ENCODE measurements at regions not wholly inside any gene's neighbourhood (a gene's known extent, or its start where the extent isn't known, plus 50 kb on each side); places are given as distances from the start of the nearest gene placed in this dataset.
A peak's percentile ranks its signal among the peaks of the same experiment; 100 is the strongest.
"Not testable (repeated sequence)": the region's sequence is repeated elsewhere in the genome, so short reads cannot be mapped to it uniquely, and the experiment has no call there.

DNA sequence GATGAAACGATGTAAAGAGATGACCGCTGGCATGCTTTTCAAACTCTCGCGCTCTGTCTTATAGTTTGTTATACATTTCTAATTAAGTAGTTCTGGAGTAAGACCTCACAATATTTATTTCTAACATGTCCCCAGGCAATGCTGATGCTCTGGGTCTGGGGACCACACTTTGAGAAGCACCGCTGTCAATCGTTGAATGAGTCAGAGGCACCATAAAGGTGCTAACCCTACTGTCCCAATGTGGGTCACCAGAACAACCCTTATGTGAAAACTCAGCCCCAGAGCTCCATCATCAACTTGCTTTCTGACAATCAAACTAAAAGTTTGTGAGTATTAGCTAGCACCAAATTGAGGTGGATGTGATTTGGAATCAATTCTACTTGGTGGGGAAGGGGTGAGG lies 284.1 kb upstream of the PRKCQ start:
- no peak for DNase-seq

DNA sequence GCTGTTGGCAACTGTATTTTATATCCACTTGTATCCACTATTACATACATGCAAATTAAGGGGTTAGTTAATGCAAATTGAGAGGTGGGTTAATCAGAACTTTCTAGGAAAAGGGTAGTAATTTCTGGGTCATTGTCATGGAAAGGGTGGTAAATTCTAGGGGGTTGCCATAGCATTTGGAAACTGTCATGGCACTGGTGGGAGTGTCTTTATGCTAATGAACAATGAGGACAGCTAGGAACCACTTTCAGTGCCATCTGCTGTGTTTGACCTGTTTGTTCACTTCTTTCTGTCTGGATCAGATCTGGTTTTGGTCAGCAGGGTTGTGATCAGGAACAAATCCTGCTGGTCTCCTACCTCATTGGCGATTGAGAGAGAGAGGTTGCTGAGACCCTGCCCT lies 283.3 kb upstream of the PRKCQ start:
- no peak for DNase-seq

DNA sequence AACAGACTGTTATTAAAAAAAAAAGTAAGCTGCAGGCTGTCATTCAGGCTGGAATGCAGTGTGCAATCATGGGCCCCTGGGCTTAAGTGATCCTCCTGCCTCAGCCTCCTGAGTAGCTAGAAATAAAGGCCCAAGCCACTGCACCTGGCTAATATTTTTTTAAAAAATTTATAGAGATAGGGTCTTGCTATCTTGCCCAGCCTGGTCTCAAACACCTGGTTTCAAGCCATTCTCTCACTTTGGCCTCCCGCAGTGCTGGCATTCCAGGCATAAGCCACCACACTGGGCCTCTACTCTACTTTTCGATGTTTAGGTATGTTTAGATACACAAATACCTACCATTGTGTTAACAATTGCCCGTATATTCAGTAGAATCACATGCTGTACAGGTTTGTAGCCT lies 270.4 kb upstream of the PRKCQ start:
- DNase-seq: no peak

DNA sequence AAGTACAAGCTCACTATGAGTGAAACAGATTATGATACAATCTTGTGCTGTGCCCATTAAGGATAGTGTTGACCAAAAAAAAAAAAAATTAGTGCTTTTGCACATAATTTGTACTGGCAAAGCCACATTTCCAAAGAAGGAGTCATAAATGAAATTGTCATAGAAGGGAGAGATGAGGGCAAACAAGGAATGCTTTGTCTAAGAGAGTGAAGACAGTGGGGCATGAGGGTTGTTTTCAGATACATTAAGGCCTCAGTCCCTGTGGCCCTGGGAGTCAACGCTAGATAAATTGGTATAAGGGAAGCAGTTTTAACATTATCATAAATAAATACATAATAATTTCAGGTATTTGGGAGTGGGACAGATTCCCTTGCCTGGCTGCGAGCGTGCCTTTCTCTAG lies 267.5 kb upstream of the PRKCQ start:
- DNase-seq: no peak

DNA sequence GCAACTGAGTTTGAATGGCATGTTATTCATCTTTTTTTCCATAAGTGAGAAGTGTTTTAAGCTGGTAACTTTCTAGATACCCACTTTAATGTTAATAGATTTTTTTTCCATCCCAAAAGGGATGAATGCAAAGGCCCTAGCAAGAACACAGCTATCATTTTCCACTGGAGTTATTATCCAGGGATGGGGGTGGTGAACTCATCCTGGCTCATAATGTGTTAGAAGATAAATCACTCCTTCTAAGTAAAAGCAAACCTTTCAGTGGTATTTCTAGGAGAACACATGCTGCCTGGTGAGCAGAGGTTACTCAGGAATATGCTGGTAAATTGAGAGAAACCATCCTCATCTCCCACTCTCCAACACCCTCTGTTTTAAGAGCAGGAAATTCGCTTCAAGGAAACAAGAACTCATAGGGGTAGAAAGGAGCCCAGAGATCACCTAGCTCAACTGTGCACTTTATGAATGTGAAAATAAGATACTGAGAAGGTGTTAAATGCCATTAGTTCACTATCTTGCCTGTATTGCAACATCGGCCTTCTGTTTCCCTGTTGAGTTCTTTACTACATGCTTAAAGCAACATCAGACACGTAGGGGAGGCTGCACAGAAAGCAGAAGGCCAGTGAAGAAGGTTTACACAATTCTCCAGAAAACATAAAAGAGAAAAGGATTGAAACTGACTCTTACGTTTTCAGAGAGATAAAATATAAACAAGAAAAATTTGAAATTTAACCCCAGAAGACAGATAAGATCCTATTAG lies 264.0 kb upstream of the PRKCQ start:
- no peak for DNase-seq

DNA sequence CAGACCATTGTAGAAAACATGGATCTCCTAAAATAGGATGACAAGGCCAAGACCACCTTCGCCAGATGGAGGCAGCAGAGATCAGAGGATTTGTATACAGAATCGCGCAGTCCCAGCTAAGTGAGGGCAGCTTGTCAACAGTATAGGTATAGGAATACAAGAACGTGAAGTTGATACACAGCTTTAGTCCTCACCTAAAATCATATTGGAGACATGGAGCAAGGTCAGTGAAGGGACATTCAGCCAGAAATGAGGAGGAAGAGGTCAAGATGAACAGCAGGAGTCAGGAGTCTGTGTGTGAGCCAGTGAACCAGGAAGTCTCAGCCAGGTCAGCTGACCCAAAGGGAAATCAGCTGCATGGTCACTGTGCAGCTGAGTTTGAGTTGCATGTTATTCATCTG lies 263.4 kb upstream of the PRKCQ start:
- no peak for DNase-seq

DNA sequence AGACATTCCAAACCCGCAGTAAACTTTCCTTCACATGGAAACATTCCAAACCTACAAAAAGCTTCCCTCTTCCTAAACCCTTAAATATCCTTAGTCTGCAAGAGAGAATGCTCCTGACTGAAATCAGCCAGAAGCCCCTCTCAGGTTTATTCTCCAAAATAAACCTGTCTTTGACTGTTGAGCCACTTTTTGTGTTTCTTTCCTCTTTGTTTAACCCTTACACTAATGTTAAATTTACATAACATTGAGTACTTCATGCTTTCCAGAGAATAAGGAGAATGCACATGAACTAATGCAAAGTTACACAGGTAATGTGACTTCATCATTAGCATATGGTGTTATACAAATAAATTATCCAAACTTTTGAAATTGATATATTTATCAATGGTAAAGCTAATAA lies 262.6 kb upstream of the PRKCQ start:
- no peak for DNase-seq

DNA sequence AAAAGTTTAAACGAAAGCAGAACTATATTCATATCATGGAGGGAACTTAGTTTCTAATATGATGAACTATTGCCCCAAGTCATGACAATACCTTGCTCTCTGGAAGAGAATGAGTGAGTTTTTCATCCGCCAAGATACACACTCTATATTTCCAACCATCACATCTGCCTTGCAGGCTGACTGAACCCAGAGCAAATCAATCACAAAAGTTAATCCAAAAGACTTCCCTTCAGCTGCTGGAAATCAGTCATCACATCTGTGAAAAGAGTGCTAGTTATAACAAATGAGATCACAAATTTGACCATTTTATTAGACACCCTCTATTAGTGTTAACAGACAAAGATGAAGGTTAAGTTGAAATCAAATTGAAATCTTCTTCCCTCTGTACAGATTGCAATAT lies 261.7 kb upstream of the PRKCQ start:
- no peak for DNase-seq

DNA sequence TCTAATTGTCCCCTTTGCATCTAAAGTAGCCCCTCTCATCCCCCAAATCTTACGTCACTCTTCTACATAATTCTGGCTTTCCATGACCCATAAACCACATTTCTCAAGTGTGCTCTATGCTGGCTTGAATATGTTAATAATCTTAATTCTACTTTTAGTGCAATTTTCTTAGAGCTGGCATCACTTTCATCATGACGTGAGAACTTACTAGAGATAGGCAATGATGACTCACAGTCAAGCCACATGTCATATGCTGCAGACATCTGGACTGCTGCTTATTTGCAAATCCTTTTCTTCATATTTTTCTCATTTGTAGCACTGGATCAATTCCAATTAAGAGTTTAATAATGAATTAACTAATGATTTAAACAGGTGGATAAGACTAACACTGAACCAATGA lies 260.7 kb upstream of the PRKCQ start:
- DNase-seq: peak; percentile 14

DNA sequence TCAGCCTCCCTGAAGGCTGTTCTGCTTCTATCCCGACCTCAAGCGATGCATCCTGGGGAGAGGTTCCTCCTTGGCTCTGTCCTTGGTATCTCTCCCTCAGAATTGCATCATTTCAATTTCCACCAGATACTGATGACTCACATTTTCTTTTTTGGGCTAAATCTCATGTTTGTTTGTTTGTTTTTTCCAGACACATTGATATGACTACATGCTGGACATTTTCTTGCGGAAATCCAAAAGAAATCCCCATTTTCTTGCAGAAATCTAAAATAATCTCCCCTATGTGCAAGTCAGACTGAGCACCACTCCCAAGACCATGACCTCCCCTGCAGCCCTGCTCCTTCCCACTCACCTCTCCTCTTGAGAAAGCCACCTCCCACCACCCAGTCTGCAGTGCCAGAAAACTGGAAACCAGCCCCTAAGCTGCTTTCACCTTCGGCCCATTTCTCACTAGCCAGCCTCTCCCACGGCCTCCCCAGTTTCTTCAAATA lies 260.2 kb upstream of the PRKCQ start:
- no peak for DNase-seq

DNA sequence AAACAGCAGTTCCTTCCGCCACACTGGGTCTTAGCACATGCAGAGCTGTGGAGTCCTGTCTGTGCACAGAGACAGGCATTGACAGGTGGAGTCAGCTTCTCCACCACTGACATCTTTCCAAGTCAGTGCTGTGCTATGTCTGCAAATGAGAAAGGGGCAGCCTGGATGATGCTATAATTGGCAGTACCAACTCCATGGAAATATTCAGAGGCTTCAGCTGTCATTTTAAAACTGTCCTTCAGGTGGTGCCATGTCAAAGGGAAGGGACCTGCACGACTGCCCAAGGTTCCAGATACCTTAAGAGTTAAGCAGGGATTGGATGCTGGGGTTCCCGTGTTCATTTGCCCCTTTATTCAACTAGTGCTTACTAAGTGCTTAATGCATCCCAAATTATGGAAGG lies 258.0 kb upstream of the PRKCQ start:
- DNase-seq: no peak

DNA sequence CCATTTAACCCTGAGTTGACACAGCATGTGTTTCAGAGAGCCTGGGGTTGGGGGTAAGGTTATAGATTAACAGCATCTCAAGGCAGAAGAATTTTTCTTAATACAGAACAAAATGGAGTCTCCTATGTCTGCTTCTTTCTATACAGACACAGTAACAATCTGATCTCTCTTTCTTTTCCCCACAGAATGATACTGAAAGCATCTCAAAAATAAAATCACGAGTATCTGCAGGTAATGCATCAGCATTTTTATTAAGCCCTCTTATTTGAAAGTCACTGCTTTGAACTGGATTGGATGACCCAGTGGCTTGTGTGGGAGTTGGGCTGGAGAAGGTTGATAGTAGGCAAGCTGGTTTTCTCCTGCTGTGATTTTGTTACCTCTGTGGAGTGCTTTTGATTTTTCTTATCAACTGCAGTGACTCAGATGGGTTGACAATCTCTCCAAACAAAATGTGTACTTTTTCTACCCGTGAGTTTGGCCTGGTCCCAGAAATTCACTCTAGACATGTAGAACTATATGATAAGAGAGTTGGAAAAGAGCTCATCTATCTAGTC lies 253.5 kb upstream of the PRKCQ start:
- no peak for DNase-seq

DNA sequence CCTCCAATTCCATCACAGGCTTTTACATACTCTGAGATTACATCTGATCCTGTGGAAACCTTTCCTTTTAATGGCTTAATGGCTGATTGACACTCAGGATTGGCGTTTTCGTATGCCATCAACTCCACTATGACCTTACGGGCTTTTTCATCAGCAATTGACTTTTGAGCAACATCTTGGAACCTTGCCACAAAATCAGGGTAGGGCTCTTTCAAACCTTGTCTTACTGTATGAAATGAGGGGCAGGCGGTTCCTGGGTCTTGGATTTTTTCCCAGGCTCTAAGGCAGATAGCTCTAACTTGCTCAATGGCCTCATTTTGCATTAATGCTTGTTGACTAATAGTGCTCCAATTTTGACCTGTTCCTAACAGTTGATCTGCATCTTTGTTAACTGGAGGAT lies 250.9 kb upstream of the PRKCQ start:
- DNase-seq: not testable (repeated sequence)

DNA sequence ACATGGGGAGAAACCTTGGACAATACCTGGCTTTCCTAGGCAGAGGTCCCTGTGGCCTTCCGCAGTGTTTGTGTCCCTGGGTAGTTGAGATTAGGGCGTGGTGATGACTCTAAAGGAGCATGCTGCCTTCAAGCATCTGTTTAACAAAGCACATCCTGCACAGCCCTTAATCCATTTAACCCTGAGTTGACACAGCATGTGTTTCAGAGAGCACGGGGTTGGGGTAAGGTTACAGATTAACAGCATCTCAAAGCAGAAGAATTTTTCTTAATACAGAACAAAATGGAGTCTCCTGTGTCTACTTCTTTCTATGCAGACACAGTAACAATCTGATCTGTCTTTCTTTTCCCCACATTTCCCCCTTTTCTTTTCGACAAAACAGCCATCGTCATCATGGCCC lies 244.7 kb upstream of the PRKCQ start:
- not testable (repeated sequence) for DNase-seq

DNA sequence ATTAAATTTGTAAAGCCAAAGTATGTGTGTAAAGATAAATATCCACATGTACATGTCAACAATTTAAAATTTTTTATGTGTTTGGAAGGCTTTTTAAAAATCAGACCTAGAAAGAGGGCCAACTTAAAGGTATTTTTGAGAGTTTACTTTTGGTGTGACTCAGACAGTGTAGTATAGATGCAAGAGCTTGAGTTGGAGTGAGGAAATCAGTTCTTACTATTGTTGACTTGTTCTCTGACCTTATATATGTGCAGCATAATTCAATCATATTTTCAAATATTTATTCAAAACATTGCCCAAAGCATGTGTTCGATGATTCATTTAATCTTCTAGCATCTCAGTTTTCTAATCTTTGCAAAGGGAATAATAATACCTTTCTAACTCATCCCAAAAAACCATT lies 243.7 kb upstream of the PRKCQ start:
- no peak for DNase-seq

DNA sequence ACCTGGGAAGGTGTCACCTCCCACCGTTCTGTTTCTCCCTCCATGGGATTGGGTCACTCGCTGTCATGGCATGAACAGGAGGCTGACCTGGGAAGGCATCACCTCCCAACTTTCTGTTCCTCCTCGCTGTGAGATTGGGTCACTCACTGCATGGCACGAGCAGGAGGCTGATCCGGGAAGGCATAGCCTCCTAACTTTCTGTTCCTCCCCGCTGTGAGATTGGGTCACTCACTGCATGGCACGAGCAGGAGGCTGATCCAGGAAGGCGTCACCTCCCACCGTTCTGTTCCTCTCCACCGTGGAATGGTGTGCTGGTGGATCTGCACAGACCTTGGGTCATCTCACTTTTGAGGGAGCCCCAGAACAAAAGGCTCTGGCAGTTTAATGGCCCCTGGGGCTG lies 239.2 kb upstream of the PRKCQ start:
- no peak for DNase-seq

DNA sequence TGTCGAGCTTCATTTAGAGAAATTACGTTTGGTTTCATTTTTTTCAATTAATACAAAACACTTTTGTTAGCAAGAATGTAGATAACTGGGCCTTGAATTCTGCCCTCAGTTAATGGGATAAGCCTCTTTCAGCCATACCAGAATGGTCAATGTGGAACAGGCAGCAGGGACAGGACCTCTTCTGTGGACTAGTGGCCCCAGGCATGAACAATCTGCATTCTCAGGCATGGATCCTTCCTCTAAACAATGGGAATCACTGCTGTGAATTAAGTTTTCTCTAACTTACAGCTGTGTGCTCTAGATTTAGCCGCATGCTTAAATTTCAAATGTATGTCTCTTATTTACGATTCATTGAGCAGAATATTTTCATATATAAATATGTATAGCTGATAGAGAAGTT lies 237.7 kb upstream of the PRKCQ start:
- DNase-seq: no peak

DNA sequence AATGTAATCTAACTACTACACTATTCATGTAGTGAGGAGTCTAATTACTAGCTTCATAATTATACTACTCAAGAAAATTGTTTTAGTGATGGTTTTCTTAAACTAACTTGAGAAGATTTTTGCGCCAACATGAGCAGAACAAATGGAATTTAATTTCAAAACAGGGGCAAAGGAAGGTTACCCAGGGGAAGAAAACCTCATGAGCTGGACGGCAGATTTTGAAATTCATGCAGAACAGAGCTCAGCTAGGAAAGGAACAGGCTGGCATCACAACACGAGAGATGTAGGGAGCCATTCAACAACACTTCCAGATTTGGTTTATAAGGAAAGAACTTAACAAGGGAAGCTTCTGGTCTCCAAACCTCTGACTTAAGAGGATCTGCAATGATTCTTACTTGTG lies 235.3 kb upstream of the PRKCQ start:
- no peak for DNase-seq

DNA sequence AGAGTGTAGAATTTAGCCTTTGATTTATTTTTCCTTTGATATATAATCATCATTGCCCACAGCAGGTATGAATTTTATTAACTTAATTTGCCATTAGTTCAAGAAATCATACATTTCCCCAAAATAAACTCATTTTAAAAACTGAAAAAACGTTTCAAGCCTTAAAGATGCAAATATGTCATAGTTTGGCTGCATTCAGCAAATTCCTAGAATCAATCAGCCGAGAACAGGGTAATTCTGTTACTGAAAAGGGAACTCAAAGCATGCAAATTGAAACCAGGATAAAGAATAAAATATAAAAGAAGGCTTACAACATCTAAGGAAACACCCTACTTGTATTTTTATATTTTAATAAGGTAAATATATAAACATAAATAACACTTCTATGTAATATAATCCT lies 233.8 kb upstream of the PRKCQ start:
- no peak for DNase-seq

DNA sequence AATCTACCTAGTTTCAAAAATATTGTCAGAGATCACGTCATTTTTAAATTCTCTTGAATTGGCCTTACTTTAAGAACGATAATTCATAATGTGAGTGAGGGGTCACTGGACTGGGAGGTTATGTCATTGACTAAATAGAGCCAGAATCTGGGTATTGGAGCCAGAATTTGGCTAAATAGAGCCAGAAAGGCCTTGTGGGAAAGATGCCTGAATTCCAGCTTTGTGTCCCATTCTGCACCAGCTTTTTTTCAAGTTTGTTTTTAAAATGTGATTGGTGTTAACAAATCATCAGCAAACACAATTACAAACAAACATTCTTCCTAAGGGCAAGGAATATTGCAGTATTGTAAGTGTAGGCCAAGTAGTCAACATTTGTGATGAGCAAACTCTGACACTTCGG lies 233.2 kb upstream of the PRKCQ start:
- DNase-seq: no peak

DNA sequence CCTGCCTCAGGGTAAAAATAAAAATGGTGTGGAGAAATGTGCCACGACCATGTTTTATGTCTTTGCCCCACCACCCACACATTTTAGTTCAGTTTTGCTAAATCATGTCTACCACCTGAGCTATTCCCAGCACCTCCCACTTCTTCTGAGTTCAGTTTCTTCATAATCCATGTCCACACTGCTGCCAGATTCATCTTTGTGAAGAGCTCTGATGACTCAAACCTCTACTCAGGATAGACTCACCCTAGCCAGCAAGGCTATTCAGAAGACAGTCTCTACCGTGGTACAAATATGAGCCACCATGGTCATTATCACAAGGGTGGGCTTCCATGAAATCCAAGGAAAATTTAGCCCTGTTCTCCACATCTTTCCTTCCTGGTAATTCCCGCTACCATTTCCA lies 231.1 kb upstream of the PRKCQ start:
- no peak for DNase-seq

DNA sequence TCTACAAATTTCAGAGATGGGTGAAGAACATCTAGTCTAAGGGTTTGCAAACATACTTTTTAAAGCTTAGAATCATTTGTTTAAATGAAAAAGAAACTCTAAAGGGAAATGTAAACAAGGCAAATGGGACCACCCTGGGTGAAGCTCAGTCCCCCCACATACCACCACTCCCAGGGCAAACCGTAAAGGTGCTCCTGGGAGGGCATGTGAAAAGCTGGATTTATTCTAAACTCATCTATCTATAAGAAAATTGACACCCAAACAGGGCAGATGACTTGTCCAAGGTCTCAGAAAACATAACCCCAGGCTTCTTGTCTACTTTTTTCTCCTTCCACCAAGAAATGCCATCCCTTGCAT lies 223.3 kb upstream of the PRKCQ start:
- no peak for DNase-seq

DNA sequence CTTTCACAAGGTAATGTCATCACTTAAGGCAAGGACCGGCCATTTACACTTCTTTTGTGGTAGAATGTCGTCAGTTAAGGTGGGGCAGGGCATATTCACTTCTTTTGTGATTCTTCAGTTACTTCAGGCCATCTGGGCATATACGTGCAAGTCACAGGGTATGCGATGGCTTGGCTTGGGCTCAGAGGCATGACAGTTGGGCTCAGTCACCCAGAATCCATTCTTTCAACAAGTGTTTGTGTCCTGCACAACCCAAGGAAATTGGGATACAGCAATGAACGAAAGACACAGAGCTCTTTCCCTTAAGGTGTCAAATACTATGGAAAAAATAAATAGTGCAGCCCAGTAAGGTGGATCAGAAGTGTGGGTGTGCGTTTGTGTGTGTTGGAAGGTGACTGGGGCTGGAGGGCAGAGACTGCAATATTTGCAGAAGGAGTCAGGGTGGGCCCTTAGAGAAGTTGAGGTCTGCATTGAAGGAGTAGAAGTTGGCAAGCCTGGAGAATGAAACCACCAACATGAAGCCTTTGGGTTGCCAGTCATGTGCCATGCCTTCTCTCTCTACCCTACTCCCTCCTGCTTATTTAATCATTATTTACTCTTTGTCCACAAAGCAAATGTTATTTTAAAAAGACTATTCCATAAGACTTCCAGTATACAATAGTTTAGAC lies 222.8 kb upstream of the PRKCQ start:
- no peak for DNase-seq

DNA sequence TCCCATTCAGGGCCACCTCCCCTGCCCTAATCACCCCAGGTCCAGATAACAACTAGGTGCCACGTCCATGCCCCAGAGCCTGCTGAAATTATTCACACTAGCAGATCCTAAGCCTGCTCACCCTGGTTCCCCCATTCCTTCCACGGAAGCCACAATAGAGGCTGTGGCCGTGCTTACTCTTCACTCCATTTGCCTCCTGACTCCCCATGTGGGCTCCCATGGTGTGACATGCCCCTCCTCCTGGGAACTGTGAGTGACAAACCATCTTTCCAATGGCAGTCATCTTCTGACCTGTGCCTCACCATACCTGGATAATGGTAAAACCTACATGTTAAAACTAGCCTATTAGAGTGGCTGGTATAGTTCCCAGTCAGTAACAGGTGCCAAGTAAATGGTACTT lies 216.2 kb upstream of the PRKCQ start:
- no peak for DNase-seq

DNA sequence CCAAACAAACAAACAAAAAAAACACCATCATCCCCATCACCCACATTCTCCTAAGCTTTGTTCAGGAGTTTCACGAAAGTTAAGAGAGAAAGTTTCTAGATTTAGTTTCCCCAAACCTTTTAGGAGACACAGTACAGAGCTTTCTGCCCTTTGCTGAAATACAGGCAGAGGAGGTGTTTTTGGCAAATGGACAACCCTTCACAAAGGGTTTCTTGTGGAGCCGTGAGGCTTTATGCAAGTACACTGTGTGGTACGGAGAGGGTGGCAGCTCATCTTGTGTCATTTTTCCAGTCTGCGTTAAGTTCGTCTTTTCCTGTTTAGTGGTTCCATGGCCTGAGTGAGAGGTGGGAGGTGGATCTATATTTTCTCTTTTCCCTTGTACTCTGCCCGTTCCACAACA lies 215.5 kb upstream of the PRKCQ start:
- no peak for DNase-seq

Data from fibroblast of skin of right quadriceps (primary cell).